HG02623 (cell line): ENCODE measurements at regions not wholly inside any gene's neighbourhood (a gene's known extent, or its start where the extent isn't known, plus 50 kb on each side); places are given as distances from the start of the nearest gene placed in this dataset.
"Not testable (repeated sequence)": the region's sequence is repeated elsewhere in the genome, so short reads cannot be mapped to it uniquely, and the experiment has no call there.

Source experiments
- ATAC-seq: cut with Tn5 transposase; IDR thresholded peaks from one replicate; pipeline ENCODE4 v1.9.1; 2021; ENCODE audit warnings: moderate library complexity; ENCODE audit not compliant: unreplicated experiment

GRCh38 chr12:72723732-72724131 lies 451.6 kb downstream of the TRHDE start:
- ATAC-seq, result no peak

- ATAC-seq, result no peak
These were observed 457.4 kb downstream of the TRHDE start for GRCh38 chr12:72729451-72730010.

- no peak for ATAC-seq
These were observed 462.4 kb downstream of the TRHDE start for GRCh38 chr12:72734581-72734980.

DNA sequence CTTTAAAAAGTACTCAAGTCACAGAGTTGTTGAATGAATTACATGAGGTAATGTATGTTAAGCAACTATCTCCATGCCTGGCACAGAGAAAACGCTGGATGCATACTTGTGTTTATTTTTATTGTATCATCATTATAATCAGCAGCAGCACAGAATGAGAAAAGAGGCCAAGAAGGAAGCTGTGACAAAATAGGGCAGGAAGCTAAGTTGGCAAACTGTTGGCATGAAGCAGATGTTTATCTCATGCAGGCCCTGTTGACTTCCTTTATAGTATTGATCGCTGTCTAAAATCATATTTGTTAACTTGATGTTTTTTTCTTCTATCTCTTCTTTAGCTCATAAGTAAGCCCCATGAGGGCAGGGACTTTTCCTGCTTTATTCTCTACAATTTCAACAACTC lies 466.6 kb downstream of the TRHDE start:
- no peak for ATAC-seq

DNA sequence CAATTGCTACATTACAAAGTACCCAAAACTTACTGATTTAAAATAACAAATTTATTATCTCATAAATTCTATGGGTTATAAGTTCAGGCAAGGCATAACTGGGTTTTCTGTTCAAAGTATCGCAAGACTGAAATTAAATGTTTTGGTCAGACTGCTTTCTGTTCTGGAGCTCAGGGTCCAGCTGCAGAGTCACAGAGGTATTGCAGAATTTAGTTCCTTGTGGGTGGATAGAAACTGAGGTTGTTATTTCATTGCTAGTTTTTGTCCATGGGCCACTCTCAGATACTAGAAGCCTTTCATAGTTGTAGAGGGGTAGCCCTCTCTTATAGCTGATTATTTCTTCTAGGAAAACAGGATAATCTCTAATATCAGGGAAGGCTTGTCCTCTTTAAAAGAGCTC lies 467.9 kb downstream of the TRHDE start:
- no peak for ATAC-seq

DNA sequence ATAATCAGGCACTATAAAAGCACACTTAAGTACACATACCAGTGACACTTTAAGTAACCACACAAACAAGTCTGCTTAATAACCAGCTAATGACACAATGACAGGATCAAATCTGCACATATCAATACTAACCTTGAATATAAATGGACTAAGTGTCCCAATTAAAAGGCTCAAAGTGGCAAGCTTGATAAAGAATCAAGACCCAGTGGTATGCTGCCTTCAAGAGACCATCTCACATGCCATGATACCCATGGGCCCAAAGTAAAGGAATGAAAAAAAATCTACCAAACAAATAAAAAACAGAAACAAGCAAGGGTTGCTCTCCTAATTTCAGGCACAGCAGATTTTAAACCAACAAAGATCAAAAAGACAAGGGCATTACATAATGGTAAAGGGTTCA lies 470.4 kb downstream of the TRHDE start:
- ATAC-seq, result no peak

GRCh38 chr12:72746048-72746447 lies 473.9 kb downstream of the TRHDE start:
- no peak for ATAC-seq

GRCh38 chr12:72747111-72747849 lies 475.1 kb downstream of the TRHDE start:
- ATAC-seq, result no peak

DNA sequence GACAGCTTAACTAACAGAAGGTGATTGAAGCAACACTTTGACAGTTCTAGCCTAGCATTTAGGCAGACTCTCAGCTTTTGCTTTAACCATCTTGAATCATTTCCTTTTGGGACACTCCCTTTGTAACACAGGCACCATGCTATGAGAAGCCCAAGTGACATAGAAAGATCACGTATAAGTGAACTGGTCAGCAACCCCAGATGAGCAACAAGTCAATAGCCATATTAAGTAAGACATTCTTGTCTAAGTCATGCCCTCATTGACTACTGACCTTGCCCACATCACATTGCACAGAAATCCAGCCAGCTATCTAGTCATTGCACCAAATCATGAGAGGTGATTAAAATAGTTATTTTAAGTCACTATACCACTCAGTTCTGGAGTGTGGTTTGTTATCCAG lies 476.8 kb downstream of the TRHDE start:
- ATAC-seq, result no peak

GRCh38 chr12:72753571-72753970 lies 481.4 kb downstream of the TRHDE start:
- no peak for ATAC-seq

DNA sequence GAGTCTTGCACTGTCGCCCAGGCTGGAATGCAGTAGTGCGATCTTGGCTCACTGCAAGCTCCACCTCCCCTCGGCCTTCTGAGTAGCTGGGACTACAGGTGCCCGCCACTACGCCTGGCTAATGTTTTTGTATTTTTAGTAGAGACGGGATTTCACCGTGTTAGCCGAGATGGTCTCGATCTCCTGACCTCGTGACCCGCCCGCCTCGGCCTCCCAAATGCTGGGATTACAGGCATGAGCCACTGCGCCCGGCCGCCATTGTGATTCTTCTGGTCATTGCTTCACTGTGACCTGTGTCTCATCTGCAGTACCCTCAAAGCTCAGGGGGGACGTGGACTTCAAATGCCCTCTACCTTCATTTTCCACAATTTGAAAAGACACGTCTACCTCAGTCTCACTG lies 481.9 kb downstream of the TRHDE start:
- ATAC-seq, result not testable (repeated sequence)

GRCh38 chr12:72766517-72766916 lies 494.3 kb downstream of the TRHDE start:
- no peak for ATAC-seq

DNA sequence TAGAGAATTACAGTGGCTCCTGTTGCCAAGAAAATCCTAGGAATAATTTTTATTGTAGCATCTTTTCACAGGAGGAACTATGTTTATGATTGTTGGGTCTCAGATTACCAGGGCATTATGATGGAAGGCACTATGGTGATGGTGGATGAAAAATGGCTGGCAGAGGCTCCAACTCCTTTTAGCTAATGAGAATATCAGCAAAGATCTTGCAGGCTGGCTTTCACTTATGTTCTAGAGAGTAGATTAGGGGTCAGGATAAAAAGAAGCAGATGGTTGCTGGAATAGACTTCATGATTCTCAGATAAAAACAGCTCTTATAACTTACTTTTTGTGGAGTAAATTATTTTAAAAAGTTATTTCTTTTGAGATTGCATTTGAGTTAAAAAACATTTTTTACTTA lies 501.9 kb downstream of the TRHDE start:
- ATAC-seq, result no peak

DNA sequence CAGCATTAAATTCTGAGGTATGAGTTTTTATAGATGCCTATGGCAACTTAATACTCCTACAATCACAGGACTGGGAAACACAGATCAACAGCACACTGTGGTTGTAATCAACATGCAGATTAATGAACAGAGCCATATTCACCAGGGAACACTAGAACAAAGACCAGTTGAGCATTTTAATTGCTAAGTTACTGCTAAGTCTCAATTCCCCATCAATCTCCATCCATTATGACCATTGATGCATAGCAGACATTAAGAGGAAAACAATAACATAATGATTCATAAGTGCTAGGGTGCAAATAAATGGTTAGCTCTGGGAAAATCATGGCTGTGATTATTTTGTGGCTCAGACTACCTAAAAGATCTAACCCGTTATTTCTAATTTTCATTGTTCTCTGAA lies 505.6 kb downstream of the TRHDE start:
- ATAC-seq, result no peak

DNA sequence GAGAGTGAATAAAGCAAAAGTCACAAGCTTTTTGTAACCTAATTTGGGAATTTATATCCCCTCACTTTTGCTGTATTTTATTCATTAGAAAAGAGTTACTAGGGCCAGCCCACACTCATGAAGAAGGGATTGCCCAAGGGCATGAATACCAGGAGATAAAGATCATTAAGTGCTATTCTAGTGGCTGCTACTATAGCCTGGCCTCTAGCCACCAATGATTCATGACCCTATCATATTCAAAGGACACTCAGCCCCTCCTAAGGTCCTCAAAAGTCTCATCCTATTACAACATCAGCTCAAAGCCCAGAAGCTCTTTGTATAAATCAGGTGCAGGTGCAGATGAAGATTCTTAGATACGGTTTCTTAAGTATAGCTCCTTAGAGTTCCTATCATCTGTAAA lies 518.1 kb downstream of the TRHDE start:
- no peak for ATAC-seq

GRCh38 chr12:72792889-72793288 lies 520.7 kb downstream of the TRHDE start:
- no peak for ATAC-seq

DNA sequence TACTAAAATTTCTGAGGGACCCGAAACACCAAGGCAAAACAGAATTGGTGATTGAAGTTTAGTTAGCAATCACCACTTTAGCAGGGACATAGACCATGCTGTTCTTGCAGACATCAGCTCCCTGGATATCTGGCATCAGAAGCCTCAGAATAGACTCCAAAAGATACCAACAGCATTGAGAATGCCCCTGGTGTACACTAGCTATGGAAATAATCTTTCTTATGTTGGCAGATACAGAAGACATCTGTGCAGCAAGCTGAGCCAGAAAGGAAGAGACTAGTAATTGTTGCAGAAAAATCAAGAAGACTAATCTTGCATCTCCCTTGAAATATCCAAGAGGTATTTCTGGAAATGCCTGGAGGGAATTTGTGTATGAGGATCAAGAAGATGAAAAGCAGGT lies 521.6 kb downstream of the TRHDE start:
- no peak for ATAC-seq

- no peak for ATAC-seq
These were observed 543.3 kb downstream of the TRHDE start for GRCh38 chr12:72815421-72815820.

- no peak for ATAC-seq
These were observed 556.6 kb downstream of the TRHDE start for GRCh38 chr12:72828662-72829324.

DNA sequence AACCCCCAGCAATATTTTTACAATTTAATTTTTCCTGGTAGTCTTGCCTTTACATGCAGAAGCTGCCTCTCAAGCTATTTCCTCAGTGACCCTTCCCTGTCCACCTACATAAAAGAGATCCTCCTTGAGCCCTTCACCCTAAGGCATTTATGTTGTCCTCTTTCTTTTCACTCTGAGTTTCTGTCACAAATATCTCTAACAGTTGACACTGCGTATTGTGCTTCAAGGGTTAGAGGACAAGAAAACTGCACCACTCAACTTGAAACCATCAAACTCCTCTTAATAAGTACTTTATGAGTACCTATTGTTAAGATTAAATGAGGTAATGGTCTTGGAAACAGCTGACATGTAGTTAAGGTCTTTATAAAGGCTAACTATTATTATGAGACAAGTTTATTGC lies 557.7 kb downstream of the TRHDE start:
- ATAC-seq, result no peak

- ATAC-seq, result no peak
These were observed 559.9 kb downstream of the TRHDE start for GRCh38 chr12:72832024-72832423.

DNA sequence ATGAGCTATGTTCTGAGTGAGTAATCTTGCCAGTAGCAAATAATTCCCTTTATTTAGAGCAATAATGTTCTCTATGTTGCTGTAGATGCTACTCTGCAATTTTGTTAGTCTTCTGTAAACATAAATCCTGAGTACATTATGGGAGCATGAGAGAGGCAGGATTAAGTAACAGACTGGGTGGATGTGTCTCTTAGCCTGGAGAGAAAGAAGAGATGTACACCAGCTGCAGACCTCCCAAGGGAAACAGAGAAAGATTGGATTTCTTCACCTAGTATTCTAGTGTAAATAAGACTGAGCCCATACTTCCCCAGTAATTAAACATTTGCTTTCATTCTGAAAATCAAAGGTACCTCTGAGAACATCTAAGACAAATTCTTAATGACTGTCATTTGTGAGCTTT lies 564.0 kb downstream of the TRHDE start:
- no peak for ATAC-seq
